IPS DF 4.7 (cell line): ENCODE measurements at regions not wholly inside any gene's neighbourhood (a gene's known extent, or its start where the extent isn't known, plus 50 kb on each side); places are given as distances from the start of the nearest gene placed in this dataset.

Experiments used
- DNase-seq: peaks from one replicate; pipeline ENCODE4 v3.0.0-alpha.2; 2013; ENCODE audit warnings: low spot score; ENCODE audit errors: extremely low read depth

DNA sequence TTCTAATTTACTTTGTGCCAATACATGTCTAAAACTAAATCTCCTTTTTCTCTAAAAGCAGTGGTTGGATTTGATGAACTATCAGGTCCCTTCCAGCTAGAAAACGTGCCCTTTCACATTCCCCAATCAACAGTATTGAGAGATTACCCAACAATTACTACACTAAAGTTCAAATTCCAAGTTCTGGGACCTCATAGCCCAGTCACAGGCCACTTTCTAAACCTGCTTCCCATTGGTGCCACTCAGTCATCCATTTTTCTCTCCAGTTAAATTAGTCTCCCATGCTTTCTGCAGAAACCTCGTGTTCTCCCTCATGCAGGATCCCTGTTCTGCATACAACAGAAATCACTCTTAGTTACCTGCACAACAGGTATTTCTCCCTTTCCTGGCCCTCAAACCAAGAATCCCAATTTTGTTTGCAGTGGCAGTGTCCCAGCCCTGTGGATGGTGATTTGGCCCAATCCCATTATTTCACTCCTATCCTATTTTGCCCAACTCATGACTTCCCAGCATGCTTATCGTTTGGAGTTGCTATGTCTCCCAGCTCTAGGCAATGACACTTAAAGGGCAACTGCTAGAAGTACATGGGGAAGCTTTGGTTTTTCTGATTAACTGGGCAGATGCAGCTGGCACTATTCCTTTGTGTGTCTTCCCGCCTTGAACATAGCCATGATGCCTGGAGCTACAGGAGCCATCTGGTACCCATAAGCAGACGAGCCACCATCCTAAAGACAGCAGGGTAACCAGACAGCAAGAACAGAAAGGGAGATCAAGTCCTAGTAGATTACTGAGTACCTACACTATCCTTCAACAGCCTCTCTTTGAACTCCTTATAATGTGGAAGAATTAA is 224.2 kb downstream of the MINAR1 start:
- DNase-seq = no peak

DNA sequence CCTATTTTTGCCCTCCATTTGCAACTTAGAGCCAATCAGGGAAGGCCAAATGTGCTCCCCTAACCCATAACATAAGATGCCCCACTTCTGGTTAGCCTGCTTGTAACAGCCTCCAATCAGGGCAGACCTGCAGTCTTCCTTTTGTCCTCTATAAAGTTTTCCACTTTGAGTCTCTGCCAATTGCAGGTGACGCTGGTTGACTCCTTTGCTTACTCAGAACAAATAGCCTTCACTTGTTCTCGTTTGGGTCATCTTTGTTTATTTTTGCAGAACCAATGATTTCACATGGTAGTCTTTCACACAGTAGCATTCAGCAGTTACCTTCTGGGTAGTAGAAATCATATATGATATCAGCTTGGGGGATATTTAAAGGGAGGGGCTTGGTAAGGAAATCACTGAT is 225.6 kb downstream of the MINAR1 start:
- no peak for DNase-seq

DNA sequence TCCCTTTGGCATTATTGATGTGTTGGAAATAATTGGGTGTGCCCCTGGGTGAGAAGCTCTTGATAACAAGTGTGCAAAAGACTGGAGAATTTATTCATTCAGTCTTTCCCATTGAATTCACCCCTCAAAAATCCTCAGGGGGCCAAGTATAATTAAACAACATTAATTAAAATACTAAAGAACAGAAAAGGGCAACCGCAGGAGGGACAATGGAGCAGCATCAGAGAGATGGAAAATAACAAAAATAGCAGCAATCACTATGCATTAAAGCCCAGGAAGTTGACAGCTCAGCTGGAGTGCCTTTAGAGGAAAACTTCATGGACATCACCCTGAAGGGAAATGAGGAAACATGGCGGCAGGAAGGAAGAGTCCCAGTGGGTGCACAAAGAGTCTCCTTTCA is 227.6 kb downstream of the MINAR1 start:
- DNase-seq = no peak

DNA sequence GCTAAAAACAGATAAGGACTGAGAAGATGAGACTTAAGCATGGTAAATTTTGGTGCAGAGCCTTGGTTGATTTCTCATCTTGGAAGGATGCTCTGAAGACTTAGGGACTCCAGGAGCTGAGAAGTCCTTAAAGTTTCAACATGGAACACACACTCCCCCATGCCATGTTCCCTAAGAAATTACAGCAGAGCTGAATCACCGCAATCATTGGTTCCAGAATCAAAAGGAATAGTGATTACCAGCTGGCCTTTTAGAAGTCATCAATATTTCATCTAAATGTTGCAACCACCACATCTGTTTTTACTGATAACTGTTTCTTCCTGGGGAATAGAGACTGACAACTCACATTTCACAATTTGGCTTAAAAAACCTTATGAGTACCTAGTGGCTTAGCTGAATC is 229.3 kb downstream of the MINAR1 start:
- DNase-seq = no peak

DNA sequence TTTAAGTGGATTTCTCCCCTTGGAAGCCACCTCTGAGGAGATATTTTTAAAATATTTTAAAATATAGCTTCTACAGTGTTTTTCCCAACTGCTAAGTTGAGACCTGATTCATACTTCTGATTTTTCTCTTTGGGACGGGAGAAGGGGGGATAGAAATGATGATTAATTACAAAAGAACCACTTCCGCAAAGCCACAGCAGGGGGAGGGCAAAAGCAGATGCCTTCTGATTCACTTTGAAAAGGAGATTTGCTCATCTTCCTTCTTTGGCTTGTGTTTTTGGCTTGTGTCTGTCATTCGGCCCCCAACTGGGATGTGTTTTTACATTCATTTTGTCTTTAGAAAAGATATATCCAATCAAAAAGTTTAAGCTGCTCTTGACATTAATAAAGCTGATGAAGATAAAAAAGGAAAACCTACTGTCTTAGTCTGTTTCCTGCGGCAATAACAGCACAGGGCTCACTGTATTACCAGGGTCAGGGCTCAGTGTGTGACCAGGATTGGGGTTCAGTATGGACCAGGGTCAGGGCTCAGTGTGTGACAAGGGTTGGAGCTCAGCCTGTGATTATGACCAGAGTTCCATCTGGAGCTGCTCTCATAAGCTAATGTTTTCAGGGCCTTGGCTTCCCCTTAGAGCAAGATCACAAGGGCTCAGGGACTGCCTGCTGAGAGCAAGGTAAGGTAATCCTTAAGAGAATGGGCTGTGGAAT is 223.2 kb downstream of the MTHFS start:
- no peak for DNase-seq

DNA sequence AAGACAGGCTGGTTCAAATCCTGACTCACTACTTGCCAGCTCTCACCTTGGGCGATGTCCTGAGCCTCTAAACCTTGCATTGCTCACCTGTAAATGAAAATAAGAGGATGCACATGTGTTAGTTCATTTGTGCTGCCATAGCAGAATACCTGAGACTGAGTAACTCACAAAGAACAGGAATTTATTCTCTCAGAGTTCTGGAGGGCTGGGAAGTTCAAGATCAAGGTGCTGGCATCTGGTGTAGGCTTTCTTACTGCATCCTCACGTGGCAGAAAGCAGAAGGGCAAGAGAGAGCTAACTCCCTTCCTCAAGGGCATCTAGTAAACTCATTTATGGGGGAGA is 222.7 kb downstream of the MTHFS start:
- no peak for DNase-seq

DNA sequence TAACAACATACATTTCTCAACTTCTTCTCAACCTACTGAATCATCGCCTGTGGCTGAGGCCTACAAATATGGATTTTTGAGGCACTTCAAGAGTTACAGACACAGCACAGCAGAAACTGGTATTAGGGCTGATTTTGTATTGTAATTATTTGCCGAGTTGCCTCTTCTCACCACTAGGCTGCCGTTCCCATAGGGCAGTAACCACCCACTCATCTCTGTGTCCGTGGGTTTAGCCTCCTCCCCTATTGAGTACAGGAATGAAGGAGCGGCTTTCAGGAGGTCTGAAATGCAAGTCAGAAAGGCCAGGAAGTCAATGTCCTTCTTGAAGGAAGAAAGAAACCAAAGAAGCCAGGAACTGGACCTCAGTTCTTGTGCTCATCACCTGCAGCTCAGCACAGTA is 220.8 kb downstream of the MTHFS start:
- no peak for DNase-seq

DNA sequence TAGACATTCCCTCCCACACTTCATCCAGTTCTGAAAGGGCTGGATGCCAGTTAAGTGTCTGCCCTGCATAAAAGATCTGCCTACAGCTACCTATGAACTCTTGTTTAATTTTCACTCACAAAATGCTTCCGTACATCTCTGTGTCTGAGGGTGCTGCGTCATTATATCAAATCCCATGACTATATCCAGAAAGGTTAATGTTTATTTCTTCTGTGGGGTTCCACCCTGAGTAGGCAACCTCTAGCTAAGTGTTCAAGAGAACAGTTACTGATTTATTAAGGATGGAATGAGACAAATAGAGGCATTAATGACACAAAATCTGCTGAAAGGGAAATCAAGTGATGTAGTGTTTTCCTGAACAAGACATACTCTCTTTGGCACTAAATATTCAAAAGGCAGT is 220.2 kb downstream of the MTHFS start:
- DNase-seq = no peak

DNA sequence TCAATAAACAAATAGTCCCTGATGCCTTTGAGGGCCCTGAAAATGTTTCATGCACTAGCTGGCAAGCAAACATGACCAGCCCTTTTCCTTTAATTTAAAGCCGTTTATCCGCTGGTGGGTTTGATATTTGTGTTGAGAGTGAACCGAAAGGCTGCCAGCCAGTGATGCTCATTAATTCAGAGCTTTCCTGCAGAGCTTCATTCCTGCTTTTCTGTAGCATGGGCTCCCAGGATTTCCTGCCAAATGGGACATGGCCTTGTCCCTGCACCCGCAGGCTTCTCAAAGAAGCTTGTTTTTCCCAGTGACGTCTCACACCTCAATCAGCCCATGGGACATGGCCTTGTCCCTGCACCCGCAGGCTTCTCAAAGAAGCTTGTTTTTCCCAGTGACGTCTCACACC is 219.6 kb downstream of the MTHFS start:
- no peak for DNase-seq

DNA sequence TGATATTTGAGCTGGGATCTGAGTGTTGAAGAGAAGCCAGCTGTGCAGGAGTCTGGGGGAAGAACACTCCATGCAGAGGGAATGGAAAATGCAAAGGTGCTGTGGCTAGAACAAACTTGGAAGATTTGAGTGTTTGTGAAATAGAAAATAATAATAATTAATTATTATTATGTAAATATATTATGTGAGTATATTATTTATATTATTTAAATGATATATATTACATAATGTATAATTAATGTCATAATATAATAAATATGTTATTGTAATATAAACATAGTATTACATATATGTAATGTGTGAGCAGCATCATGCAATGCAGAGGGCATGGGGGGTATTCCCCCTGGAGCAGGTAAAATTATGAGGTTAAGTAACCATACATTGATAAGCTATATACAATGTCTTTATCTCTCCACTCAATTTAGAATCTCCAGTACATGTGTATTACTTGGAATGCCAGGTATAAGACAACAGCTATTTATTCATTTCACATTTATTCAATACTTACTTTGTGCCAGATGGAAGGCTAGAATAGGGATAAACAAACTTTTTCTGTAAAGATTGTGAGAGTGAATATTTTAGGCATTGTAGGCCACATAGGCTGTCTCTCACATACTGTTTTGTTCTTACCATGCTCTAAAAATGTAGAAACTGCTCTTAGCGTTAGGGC is 218.6 kb downstream of the MTHFS start:
- DNase-seq = no peak

DNA sequence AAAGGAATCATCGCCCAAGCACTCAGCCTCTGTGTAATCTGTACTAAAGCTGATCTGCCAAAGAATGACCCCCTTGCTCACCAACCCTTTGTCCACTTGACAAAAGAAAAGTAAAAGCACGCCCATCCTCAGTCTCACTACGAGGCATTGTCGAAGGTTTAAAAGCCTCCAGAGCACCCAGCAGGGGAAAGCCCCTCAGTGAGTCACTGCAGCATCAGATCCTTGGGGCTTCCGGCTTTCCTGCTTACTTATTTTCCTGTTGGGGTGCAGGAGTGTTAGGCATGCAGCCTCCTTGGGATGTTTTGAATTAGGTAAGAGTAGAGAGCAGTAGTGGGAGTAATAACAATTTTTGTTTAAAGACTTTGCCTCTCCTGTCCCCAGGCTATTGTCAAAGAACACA is 216.1 kb downstream of the MTHFS start:
- no peak for DNase-seq

DNA sequence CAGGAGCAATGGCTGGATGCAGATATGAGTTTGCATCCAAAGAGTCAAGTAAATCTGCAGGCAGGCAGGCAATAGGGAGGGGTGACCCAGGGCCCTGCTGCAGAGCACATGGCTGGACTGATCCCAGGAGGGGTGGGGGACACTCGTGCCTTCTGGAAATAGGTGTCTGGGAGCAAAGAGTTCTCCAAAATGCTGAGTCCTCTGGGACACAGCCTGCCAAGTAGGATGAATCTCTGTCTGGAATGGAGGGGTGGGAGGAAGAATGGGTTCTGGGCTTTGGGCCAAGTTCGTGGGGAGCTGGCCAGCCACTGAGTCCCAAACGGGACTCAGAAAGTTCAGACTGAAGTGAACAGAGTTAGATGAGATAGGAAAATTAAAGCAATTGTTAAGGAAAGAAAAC is 214.5 kb downstream of the MTHFS start:
- DNase-seq = no peak

DNA sequence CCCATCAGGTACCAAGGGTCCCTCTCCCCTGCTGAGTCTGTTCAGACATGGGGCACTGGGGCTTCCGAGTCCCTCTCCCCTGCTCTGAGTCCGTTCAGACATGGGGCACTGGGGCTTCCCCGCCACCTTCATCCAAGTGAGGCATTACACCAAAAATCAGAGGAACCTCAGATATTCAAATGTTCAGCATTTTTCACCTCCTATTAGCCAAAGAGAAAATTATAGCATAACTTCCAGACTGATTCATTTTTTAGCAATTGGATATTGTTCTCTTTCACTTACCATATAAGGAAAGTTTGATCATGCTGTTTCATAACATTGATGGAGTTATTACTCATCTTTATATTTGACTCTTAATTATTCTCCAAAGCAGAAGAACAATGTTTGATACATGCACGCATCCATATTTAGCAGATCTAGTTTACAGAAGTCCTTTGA is 213.9 kb downstream of the MTHFS start:
- DNase-seq = no peak

DNA sequence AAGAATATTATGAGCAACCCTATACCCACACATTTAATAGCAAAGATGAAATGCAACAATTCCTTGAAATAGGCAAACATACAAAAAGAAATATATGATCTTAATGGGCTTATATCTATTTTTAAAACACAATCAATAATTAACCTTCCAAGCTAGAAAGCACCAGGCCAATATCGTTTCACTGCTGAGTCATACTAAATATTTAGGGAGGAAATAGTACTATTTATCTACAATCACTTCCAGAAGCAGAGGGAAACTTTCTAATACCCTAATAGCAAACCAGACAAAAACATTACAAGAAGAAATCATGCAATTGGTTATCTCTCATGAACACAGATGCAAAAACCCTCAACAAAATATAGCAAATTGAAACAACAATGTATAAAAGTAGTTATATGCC is 207.8 kb downstream of the MTHFS start:
- DNase-seq = no peak

DNA sequence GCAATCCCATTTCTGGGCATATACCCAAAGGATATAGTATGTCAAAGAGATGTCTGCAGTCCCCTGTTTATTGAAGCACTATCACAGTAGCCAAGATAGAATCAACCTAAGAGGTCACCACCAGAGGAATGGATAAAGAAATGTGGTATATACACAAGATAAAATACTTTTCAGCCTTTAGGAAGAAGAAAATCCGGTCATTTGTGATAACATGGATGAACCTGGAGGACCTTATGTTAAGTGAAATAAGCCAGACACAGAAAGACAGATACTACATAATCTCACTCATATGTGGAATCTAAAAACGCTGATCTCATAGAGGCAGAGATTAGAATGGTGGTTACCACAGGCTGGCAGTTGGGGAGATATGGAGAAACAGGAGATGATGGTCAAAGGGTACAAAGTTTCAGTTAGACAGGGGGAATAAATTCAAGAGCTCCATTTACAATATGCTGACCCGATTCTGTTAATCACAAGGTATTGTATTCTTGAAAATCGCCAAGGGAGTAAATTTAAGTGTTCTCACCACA is 195.8 kb downstream of the MTHFS start:
- DNase-seq = no peak

DNA sequence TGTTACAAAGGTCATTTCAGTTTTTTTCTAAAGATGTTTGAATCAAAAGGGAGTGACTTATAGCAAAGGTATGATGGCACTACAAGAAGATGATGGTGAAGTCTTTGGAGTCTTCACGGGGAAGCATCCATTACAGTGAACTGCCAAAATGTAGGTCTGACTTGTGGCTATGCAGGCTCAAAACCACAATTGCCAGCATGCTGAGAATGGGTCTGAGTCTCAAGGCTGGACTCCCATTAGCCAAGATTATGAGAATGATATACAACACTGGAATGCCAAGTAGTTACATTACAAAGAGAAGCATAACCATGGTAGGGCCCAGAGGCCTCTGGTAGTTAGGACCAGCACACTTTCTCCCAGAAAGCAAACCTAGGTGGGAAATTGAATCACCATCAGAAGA is 194.2 kb downstream of the MTHFS start:
- DNase-seq = no peak

DNA sequence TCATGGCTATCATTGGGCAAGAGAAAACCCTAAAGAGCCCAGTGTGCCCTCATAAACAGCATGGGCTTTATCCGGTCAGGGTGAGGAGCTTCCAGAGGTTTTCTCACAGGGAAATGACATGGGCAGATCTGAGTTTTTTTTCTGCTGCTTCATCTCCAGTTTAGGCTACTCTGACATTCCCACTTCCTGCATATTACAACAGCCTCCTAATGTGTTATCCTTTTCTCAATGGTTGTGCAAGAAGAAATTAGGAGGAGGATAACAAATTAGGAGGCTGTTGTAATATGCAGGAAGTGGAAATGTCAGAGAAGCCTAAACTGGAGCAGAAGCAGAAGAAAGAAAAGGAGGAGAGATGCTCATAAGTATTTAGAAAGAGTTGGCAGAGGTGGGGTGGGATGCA is 175.6 kb downstream of the MTHFS start:
- DNase-seq = no peak

DNA sequence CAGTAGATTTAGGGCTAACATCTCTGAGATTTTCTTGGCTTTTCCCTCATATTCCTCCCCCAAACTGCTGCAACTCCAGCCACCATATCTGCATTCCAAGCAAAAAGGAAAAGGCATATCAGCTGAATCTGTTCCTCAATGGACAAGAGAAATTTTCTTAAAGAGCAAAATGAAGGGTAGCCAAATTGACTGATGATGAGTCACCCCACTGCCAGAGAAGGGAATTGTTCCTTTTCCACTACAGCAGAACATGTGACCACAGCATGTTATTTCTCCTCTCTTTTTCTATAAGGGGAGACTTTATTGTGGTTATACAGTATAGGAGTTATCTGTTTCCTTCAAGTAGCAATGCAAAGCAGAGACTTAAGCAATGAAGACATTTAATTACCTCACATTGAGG is 172.5 kb downstream of the MTHFS start:
- no peak for DNase-seq

DNA sequence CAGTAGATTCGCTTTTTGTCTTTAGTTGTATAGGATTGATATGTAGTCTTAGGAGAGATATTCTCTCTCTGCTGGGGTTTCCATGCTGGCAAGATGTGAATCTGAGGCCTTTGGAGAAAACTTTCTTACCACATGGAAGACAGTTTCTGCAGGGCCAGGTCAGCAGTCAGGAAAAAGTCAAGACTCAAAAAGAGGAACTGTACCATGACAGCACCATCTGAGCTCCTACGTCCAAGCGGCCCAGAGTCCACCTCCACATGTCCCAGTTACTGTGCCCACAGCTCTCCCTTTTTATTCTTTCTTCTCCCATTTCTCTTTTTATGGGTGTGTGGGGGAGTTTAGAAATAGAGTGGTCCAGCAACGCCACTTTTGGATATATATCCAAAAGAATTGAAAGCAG is 172.0 kb downstream of the MTHFS start:
- no peak for DNase-seq

DNA sequence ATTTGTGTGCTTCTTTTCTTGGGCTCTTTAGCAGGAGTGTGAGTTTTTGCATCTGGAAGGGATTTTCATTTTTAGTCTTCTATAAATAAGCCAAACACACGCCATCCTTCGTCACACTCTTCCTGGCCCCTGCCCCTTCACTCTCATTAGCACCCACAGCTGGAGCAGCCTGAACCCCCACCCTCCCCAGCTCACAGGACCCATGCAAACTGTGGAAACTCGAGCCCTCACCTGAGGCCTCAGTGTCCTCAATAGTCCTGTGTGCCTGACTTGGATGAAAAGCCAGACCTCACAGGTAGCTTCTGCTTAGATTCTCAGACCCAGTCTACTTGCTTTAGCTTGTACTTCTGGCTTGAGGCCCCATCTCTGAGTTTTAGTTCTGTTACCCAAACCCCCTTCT is 167.9 kb downstream of the MTHFS start:
- DNase-seq = no peak

DNA sequence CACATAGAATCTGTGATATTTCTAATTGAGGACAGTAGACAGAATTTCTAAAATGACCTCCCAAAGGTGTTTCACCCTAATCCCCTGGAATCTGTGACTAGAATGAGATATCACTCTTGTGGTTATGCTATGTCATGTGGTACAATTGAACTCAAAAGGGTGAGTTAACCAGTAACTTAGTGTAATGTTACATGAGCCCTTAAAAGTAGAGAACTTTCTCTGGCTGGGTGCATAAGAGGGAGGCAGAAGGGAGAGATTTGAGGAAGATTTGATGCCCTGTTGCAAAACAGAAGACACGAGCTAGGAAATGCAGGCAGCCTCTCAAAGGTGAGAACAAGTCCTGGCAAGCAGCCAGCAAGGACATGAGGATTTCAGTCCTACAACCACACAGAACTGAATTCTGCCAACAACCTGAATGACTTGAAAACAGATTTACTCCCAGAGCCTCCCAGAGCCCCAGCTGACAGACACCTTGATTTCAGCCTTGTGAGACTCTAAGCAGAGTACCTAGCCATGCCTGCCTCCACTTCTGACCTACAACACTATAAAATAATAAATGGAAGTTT is 160.3 kb downstream of the MTHFS start:
- DNase-seq = no peak

DNA sequence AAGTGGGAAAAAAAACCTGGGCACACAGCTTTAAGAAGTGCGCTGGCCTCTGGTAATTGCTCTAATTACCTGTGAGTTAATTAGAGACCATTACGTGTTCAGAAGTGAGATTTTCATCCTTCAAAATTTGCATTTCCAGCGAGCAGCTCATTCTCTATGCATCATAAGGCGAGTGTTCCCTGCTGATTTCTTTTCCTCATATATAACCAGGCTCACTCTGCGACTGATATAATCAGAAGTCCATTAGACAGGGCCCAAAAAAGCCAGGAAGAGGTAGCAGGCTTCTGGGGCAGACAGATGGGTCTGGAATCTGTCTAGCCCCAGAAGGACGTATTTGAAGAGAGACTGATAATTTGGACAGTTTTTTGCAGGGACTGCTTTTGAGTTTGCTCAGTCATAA is 158.7 kb downstream of the MTHFS start:
- no peak for DNase-seq
